GM19395 (cell line): ENCODE measurements at regions not wholly inside any gene's neighbourhood (a gene's known extent, or its start where the extent isn't known, plus 50 kb on each side); places are given as distances from the start of the nearest gene placed in this dataset.

Experiments used
- ATAC-seq: cut with Tn5 transposase; IDR thresholded peaks from one replicate; pipeline ENCODE4 v1.9.1; 2021; ENCODE audit warnings: mild to moderate bottlenecking, moderate library complexity; ENCODE audit not compliant: unreplicated experiment

DNA sequence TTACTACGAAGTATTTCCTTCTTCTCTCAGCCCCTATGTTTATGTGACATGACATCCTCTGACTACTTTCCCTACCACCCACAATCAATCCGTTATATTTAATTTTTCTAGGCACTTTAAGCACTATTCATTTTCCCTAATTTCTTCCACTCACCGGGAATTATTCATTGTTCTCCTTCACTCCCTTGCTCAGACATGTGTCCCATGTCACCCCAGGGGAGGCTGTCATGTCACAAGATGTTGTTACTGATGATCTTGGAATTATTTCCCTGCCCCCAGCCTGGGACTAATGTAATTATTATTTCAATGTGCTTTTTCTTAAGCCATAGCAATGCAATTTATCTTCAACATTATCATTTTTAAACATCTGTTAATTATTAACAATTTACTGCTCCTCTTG is 317.2 kb downstream of the PHF14 start:
- no peak for ATAC-seq

DNA sequence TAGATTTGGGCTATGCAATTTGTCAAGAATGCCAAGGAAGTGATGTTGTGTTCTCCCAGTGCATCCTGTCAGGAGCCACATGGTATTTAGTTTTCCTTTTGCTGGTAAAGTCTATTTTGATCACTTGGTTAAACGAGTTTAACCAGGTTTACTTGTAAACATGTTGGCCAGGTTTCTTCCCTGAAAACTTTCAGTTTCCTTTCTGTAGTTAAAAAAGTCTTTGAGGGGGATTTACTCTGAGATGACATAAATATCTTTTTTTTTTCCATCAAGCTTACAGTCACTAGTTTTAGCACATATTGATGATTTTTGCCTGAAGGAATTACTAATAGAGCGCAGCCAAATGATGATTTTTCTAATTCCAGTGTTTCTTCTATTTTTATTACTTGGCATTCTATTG is 320.5 kb downstream of the PHF14 start:
- ATAC-seq = no peak

DNA sequence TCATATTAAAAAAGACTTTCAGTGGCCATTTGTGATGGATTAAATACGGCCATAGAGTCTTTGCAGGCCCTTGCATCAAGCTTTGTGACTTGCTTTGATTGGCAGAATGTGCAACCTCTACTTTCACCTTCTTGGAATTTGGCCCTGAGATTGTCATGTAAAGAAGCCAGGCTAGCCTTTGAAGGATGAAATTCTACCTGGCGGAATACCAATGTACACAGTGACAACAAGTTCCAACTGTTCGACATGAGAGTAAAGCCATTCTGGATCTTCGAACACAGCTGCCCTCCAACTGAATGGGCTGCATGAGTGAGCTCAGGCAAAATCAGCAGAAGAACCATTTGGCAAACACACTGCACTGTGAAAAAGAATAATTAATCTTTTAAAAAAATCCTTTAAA is 321.3 kb downstream of the PHF14 start:
- ATAC-seq = no peak

DNA sequence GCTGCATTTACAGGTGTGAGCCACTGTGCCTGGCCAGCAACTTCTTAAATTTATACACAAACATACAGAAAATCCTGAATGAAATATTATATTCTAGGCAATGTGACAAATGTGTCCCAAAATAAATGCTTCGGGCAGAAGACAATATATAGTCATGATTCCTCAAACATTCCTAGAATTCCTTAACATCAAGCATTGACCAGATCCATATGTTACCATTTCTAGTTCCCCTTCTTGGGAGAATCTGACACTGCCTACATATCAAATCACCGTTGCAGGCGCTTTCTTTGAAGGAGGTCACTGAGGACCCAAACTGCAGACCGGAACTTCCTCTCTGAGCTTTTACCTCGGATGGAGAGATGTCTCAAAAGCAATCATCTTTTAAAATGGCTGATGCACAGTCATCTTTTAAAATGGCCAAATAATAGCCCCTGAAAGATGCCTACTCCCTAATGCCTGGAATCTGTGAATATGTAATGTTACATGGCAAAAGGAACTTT is 323.5 kb downstream of the PHF14 start:
- ATAC-seq = no peak

DNA sequence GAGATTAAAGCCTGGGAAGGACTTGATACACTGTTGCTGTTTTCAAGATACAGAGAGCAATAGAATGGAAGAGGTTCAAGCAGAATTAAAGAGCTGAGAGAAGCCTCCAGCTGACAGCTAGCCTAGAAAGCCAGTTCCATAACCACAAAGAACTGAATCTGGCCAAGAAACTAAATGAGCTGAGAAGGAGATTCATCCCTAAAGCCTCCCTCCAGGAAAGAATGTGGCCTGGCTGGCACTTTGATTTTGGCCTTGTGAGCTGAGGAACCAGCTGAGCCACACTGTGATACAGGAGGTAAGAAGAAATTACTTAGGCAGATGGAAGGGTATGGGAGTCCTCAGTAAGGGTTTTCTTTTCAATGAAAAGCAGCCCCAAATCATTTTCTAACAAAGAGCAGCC is 324.1 kb downstream of the PHF14 start:
- ATAC-seq = no peak

DNA sequence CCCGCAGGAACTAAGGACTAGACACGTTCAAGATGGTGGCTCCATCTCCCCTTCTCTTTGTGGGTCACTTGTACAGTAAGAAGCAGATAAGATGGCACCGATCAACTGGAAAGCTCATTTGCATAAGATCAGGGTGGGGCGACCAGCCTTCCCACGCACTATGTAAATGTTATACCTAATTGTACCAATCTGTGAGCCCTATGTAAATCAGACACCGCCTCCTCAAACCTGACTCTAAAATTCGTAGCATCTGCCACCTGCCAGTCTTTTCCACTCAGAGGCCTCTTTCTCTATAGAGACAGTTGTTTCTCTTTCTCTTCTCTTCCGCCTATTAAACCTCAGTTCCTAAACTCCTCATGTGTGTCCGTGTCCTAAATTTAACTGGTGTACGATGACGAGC is 324.5 kb downstream of the PHF14 start:
- no peak for ATAC-seq

DNA sequence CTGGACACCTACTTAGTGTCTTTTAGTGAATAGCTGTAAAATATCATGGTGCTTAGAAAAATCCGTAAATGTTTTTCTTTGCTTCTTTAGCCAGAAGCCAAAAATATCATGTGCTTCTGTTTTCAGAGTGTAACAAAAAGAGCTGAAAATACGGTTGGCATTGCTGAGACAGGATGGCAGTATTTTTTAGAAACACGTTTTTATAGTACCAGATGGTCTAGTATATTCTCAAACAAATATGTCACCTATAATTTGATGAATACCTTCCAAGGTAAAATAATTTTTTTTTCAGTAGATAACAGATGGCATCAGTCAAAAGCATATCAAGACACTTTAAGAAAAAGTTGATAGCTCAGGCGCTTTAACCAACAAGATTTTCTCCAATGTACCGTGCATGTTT is 326.6 kb downstream of the PHF14 start:
- no peak for ATAC-seq

DNA sequence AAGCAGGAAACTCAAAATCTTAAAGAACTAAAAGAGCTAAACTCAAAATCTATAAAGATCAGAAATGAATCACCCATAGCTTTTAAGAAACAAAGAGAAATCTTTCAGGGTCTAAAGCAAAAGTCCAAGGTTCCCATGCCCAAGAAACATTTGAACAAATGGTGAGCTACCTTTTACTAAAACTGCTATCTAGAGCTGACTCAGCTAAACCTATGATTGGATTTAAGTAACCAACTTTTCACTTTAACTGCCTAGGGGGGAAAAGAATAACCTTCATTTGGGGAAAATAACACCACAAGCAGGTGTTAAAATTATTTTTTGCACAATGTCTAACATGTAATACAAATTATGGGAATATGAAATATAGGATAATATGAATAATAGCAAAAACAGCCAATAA is 328.4 kb downstream of the PHF14 start:
- no peak for ATAC-seq

DNA sequence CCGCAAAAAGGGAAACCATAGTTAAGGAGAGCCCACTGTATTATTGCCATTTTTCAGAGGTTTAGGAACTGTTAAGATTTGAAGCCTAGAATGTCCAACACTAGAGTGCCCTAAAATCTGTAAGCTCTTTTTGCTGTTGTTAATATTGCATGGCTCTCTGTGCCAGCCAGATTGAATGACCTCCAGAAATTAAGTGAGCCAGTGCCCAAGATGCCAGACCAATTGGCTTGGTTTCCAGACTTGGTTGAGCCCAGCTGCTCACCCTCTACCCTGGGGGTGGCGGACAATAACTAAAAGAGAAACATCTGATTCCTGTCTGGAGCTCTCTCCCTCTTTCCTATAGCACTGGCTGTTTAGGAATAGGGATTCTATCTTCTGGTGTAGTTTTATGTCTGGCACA is 340.1 kb downstream of the PHF14 start:
- no peak for ATAC-seq

DNA sequence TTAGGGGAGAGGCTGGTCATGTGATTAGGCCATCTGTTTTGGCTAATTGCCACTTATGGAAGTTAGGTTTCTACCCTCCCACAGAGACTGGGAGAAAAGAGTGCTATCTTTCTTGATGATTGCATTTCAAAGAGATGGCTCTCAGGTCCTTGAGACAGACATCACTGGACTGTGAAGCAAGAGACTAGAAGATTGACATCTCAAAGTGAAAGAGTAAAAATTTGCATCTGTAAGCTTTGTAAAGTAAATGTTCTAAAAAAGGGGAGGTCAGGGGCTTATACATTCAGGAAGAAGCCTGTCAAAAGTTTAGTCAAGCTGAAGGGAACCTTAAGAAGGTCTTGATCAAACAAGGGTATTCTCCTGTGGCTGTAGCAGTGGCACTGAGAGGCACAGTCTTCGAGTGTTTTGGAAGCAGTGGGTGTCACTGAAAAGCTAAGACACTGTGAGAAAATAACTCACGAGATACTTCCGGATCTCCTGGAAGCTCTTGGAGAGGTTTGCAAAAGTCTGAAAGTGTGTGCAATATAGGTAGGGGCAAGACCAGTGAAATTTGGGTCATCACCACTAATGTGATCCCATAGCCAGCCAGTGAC is 342.1 kb downstream of the PHF14 start:
- peak; percentile 66 for ATAC-seq

DNA sequence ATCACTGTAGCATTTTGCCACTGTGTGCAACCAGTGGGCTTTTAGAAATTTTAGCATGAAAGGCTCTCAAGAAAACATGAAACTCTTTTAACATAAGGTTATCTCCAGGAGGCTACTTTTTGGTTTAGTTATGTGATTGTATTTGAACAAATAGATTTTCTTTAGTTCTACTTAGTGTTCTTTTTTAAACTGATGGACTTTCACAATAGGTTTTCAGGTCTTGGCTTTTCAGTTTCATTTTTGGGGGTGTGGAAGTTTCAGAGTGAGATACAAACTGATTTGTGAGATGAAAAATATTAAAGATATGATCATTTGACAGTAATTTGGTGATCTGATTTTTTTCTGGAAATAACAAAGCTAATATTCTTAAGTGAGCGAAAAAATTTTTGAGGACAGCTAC is 344.1 kb downstream of the PHF14 start:
- ATAC-seq = peak; percentile 61

DNA sequence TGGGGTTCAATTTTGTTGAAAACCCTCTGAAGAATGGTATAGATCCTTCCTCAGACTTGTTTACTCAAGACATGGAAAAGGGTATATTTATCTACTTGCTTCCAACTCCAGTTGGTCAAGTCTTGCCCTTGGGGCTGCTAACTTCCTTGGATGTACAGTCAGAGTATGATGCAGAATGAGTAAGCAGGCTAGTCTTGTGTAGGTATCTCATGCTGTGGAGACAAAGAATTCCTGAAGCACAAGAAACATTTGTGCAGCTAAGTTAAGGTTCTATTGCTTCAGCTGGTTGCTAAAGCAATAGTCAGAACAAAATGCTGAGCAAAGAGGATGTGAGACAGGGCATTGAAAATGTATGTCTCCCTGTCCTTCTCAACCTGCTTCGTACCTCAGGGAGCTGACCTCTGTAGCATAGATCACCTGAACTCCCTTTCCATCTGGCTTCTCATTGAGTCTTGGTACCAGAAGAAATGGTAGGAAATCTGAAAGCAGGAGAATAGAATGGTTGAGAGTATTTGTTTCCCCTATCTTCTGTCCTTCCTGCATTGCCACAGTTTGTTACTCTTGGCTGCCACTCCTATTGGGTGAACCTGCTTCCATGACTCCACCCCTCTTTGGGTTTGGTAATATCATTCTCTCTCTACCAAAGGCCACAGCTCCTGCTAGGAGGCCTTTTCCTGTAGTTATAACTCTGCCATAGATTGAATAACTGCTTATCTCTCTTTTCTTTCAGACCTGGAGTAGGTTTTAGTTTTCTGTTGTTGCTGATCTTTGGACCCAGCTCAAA is 346.0 kb downstream of the PHF14 start:
- ATAC-seq = no peak
